PC-3 (cell line): ENCODE measurements at regions not wholly inside any gene's neighbourhood (a gene's known extent, or its start where the extent isn't known, plus 50 kb on each side); places are given as distances from the start of the nearest gene placed in this dataset.

Source experiments
- ATAC-seq: fragments of 200-7000 bp; cut with Tn5 transposase; 2 replicates; pipeline ENCODE4 v1.9.1; 2020; ENCODE audit warnings: mild to moderate bottlenecking, moderate library complexity
- BruUV-seq: library from RNA; stranded (reverse); fragments of 400-500 nt; replicated peaks from 2 replicates; lab custom pipeline; 2021; lab: Mats Ljungman, UMichigan
- CTCF ChIA-PET: fragments of 300-600 bp; sonication (Branson Sonifier 250); formaldehyde crosslinking; loops from one replicate; lab custom pipeline; 2022; ENCODE audit warnings: antibody characterized with exemption; lab: Charles Lee
- POLR2A ChIA-PET: fragments of 300-600 bp; sonication (Branson Sonifier 250); formaldehyde crosslinking; loops from one replicate; lab custom pipeline; 2022; ENCODE audit warnings: antibody characterized with exemption; ENCODE audit not compliant: unreplicated experiment; lab: Charles Lee
- DNase-seq: peaks from one replicate; pipeline ENCODE4 v3.0.0-alpha.2; 2015
- H2AFZ ChIP-seq: fragments of 300-600 bp; sonication (generic); 2 replicates; pipeline ENCODE4 v1.6.0; 2016; ENCODE audit warnings: antibody characterized with exemption, low read length
- H3F3A ChIP-seq: fragments of 300-600 bp; sonication (generic); one replicate; pipeline ENCODE4 v1.6.0; 2017; ENCODE audit warnings: antibody characterized with exemption, low read length, control low read depth, mild to moderate bottlenecking; ENCODE audit not compliant: unreplicated experiment
- H3K27ac ChIP-seq: fragments of 300-600 bp; sonication (generic); 2 replicates; pipeline ENCODE4 v1.5.1; 2016; ENCODE audit warnings: mild to moderate bottlenecking, low read length
- H3K27me3 ChIP-seq: fragments of 300-600 bp; sonication (generic); 2 replicates; pipeline ENCODE4 v1.6.1; 2016; ENCODE audit warnings: low read length, mixed read lengths
- H3K36me3 ChIP-seq: fragments of 300-600 bp; sonication (generic); 2 replicates; pipeline ENCODE4 v1.6.1; 2016; ENCODE audit warnings: low read depth, mixed run types, low read length, mixed read lengths
- H3K4me1 ChIP-seq: fragments of 300-600 bp; sonication (generic); 2 replicates; pipeline ENCODE4 v1.5.1; 2016; ENCODE audit warnings: low read length; ENCODE audit not compliant: insufficient read depth
- H3K4me2 ChIP-seq: fragments of 300-600 bp; sonication (generic); 2 replicates; pipeline ENCODE4 v1.6.0; 2016; ENCODE audit warnings: low read length
- H3K4me3 ChIP-seq: fragments of 300-600 bp; sonication (generic); 2 replicates; pipeline ENCODE4 v1.5.1; 2016; ENCODE audit warnings: mild to moderate bottlenecking, low read length, mixed read lengths
- H3K79me2 ChIP-seq: fragments of 300-600 bp; sonication (generic); 2 replicates; pipeline ENCODE4 v1.6.1; 2017; ENCODE audit warnings: low read length, mixed read lengths
- H3K9ac ChIP-seq: fragments of 300-600 bp; sonication (generic); 2 replicates; pipeline ENCODE4 v1.6.0; 2016; ENCODE audit warnings: mild to moderate bottlenecking, low read length
- H3K9me2 ChIP-seq: fragments of 300-600 bp; sonication (generic); replicated peaks from 2 replicates; pipeline ENCODE4 v1.6.1; 2016; ENCODE audit warnings: mixed run types, low read length, mixed read lengths
- H3K9me3 ChIP-seq: fragments of 300-600 bp; sonication (generic); 2 replicates; pipeline ENCODE4 v1.6.1; 2016; ENCODE audit warnings: low read length, mixed read lengths
- H4K20me1 ChIP-seq: fragments of 300-600 bp; sonication (generic); 2 replicates; pipeline ENCODE4 v1.6.1; 2016; ENCODE audit warnings: low read length, mixed read lengths
- CTCF ChIP-seq: fragments of 300-600 bp; sonication (generic); conservative IDR thresholded peaks from 2 replicates; pipeline ENCODE4 v1.5.1; 2017; ENCODE audit warnings: antibody characterized with exemption, low read depth, mild to moderate bottlenecking, low read length
- EZH2 ChIP-seq: fragments of 300-600 bp; sonication (generic); IDR thresholded peaks from one replicate; pipeline ENCODE4 v1.6.1; 2017; ENCODE audit warnings: antibody characterized with exemption, mild to moderate bottlenecking, low read length; ENCODE audit not compliant: unreplicated experiment
- EZH2phosphoT487 ChIP-seq: fragments of 300-600 bp; sonication (generic); IDR thresholded peaks from 2 replicates; pipeline ENCODE4 v1.6.1; 2018; ENCODE audit warnings: mild to moderate bottlenecking, antibody characterized with exemption, low read length, borderline replicate concordance
- intact Hi-C: fragments of 100-400 bp; cut with micrococcal nuclease; formaldehyde crosslinking; loops from 2 replicates; pipeline ENCODE4 v1.9.0; 2023

DNA sequence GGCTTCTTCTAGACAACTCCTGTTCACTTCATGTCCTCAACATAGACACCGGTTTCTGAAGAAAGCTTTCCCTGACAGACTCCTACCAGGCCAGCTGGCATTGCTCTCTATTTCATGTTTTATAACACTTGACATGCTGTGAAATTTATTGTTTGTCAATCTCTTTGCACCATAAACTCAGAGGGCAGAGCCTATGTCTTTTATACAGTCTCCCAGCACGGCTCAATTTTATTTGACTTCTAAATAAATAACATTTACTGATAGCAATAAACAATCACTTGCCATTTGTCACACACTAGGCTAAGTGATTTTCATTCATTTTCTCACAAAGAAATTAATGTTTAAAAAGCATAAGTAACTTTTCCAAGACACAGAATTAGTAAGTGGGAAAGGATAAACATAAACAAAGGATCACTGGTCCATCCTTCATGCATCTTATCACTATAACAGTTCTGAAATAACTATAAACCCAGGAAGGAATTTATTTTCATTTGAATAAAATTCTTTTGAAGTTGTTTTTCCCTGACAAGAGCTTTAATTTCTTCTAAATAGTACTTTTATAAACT is 577.6 kb downstream of the TECRL start:
- Histone ChIP-seq H3K27me3 (no peaks in the 10 kb centered on the region), H3K4me3 (no peak overlapping the region), H3K36me3 (no peaks in the 10 kb centered on the region), H3K9me3 (no peaks in the 10 kb centered on the region), H3K9ac (no peak overlapping the region), H3K4me2 (no peak overlapping the region), H4K20me1 (no peaks in the 10 kb centered on the region), H3F3A (no peaks in the 10 kb centered on the region), H3K9me2 (no peaks in the 10 kb centered on the region), H2AFZ (no peak overlapping the region), H3K79me2 (no peaks in the 10 kb centered on the region), H3K27ac (no peak overlapping the region), H3K4me1 (no peaks in the 10 kb centered on the region)
- ATAC-seq = no peak
- no TSS peak for BruUV-seq
- DNase-seq = no peak
- TF ChIP-seq EZH2 = no peak
- no peak for TF ChIP-seq EZH2phosphoT487
- no peak for TF ChIP-seq CTCF
- intact Hi-C loops = no loop called here
- ChIA-PET POLR2A (no interaction called here), CTCF (no interaction called here)

- no TSS peak for BruUV-seq
- TF ChIP-seq EZH2phosphoT487 (no peak), EZH2 (no peak), CTCF (no peak)
- Histone ChIP-seq H3F3A (no peaks in the 10 kb centered on the region), H3K4me3 (no peak overlapping the region), H3K9me2 (no peaks in the 10 kb centered on the region), H3K9me3 (no peaks in the 10 kb centered on the region), H3K27ac (no peak overlapping the region), H3K9ac (no peak overlapping the region), H3K4me1 (no peaks in the 10 kb centered on the region), H2AFZ (no peak overlapping the region), H3K27me3 (no peaks in the 10 kb centered on the region), H3K4me2 (no peak overlapping the region), H3K36me3 (no peaks in the 10 kb centered on the region), H4K20me1 (no peaks in the 10 kb centered on the region), H3K79me2 (no peaks in the 10 kb centered on the region)
- ChIA-PET POLR2A (no interaction called here), CTCF (no interaction called here)
- ATAC-seq = no peak
- no peak for DNase-seq
- intact Hi-C loops = no loop called here
Measured at GRCh38 chr4:63817196-63817865, 591.9 kb downstream of the TECRL start.
